Lower leg skin (tissue), 3 donors: ENCODE measurements at regions not wholly inside any gene's neighbourhood (a gene's known extent, or its start where the extent isn't known, plus 50 kb on each side); places are given as distances from the start of the nearest gene placed in this dataset.

Experiments used
- CTCF ChIP-seq, 3 donors: fragments of 450-650 bp; IDR thresholded peaks; one replicate each; pipeline ENCODE4 v1.5.1; 2016; ENCODE audit warnings: antibody characterized with exemption in 3 of 3, mild to moderate bottlenecking in 3 of 3, moderate library complexity in 2 of 3
- POLR2A ChIP-seq, 2 donors: fragments of 450-650 bp; IDR thresholded peaks; one replicate each; pipeline ENCODE4 v1.6.1; 2016 to 2017; ENCODE audit warnings: antibody characterized with exemption in 2 of 2, mild to moderate bottlenecking in 1 of 2, moderate library complexity in 1 of 2

GRCh38 chr15:77881950-77882349 is 195.6 kb downstream of the TBC1D2B start:
- TF ChIP-seq CTCF (IDR thresholded peaks at IDR 0.05) (no peak), POLR2A (IDR thresholded peaks at IDR 0.05) (no peak)
